Fibroblast of lung (primary cell): ENCODE measurements at regions not wholly inside any gene's neighbourhood (a gene's known extent, or its start where the extent isn't known, plus 50 kb on each side); places are given as distances from the start of the nearest gene placed in this dataset.

Experiments
- EZH2 ChIP-seq: IDR thresholded peaks from 2 replicates; pipeline ENCODE4 v1.5.1; 2012; ENCODE audit warnings: low read length, control low read depth, mild to moderate bottlenecking; ENCODE audit errors: missing control alignments
- TF ChIP-seq, protein P1 (sequence below), 2 donors: IDR thresholded peaks in 1 of 2; conservative IDR thresholded peaks in 1 of 2; 1 replicate in 1 of 2; 2 replicates in 1 of 2; pipeline ENCODE4 v1.5.1; 2011 to 2012; ENCODE audit warnings: low read length in 2 of 2, control low read depth in 1 of 2, inconsistent platforms in 1 of 2, low read depth in 1 of 2, mild to moderate bottlenecking in 1 of 2

DNA sequence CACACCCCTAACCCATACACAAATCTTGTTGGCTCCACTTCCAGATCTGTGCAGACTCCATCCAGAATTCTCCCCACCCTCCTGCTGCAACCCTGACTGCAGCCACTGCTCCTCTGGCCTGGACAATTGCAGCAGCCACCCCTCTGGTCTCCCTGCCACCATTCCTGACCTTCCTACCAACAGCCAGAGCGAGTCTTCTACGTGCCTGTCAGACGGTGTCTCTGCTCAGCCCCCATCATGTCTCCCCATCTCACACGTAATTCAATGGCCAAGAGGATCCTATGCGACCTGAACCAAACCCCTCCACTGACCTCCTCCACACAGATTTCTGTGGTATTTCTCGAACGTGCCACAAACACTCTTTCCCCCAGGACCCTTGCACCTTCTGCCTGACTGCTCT is 103.3 kb downstream of the TPRA1 start:
- TF ChIP-seq, protein P1, sequence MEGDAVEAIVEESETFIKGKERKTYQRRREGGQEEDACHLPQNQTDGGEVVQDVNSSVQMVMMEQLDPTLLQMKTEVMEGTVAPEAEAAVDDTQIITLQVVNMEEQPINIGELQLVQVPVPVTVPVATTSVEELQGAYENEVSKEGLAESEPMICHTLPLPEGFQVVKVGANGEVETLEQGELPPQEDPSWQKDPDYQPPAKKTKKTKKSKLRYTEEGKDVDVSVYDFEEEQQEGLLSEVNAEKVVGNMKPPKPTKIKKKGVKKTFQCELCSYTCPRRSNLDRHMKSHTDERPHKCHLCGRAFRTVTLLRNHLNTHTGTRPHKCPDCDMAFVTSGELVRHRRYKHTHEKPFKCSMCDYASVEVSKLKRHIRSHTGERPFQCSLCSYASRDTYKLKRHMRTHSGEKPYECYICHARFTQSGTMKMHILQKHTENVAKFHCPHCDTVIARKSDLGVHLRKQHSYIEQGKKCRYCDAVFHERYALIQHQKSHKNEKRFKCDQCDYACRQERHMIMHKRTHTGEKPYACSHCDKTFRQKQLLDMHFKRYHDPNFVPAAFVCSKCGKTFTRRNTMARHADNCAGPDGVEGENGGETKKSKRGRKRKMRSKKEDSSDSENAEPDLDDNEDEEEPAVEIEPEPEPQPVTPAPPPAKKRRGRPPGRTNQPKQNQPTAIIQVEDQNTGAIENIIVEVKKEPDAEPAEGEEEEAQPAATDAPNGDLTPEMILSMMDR (conservative IDR thresholded peaks at IDR 0.05 in 1 of 2, IDR thresholded peaks at IDR 0.05 in 1 of 2; ENCODE audit: low read depth in 1 of 2, low read length in 2 of 2): no peak
- TF ChIP-seq EZH2: no peak
